GM12872 (cell line): ENCODE measurements at regions not wholly inside any gene's neighbourhood (a gene's known extent, or its start where the extent isn't known, plus 50 kb on each side); places are given as distances from the start of the nearest gene placed in this dataset.

ENCODE experiments used
- CTCF ChIP-seq: IDR thresholded peaks from 3 replicates; pipeline ENCODE4 v1.5.1; 2011; ENCODE audit warnings: low read depth, mild to moderate bottlenecking, low read length, moderate library complexity; ENCODE audit not compliant: insufficient read depth

DNA sequence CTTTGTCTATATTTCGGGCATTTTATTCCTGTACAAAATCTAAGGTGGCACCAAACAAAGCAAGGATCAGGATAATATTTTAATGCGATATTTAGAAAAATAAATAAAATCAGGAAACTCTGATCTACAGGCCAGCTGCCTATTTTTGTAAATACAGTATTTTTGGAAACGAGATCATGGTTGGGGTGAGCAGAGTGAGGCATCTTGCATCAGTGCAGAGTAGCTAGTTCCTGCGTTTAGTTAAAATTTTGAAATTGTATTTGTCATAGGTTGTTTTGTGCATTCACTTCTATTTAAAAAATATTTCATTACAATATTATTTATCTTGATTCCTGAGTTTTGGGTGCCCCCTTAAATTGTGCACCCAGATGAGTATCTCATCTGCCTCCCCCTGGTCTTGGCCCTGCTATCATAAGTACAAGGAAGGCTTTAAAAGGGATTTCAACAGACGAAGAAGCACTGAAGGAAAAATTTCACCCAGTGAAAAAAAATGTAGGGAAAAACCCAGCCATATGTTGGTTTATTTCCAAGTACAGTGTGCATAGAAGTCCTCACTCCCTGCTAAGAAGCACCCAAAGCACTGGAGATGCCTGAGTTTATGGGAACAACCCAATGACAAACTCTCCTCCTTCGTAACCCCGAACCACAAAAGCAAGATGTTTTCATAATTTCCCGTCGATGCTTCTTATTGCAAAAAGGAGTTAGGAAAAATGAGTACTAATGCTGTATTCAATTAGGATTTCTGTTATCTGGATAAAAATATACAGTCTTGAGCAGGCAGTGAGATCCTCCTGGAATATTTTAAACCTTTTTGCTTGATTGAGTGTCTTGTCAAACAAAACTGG, 304.7 kb upstream of the CLINT1 start:
- no peak for TF ChIP-seq CTCF

DNA sequence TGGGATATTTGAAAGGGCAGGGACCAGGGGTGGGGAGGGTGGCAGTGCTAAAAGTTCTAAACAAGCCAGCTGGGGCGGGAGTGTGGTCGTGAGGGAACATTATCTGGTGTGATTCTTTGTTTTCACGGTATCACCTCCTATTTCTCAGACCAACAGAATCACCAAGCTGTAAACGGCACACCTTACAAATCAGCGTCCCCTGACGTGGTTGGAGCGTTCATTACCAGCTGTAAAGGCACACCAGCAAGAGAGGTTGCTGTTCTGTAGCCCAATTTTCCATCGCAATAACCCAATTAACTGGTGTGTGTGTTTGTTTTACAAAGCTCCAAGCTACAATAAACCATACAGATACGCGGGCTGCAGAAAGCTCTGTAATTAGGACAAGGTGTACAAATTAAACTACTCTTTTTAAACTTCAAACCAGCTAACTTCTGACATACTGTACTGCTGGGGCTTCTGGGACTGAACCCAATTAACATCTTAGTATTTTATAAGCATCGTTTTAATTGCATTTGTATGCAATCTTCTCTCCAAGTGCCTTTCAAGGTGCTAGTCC, 303.6 kb upstream of the CLINT1 start:
- no peak for TF ChIP-seq CTCF

DNA sequence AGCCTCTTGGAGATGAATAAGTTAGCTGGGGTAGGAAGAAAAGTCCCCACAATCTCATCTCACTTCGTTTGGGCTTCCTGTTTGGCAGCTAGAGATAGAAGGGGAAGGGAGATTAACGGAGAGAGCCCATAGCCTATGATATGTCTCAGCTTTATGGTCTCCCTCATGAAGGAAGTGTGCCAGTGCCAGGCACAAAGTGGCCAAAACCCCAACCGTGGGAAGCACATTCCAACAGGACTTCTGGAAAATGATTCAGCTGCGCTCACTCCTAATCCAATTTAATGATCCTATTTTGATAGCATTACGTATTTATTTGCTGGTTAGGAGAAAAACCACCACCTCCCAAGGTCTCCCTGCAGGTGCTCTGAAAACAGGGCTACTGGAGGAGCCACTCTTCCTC, 303.1 kb upstream of the CLINT1 start:
- no peak for TF ChIP-seq CTCF

- TF ChIP-seq CTCF: no peak
Measured at GRCh38 chr5:158159621-158160020, 300.7 kb upstream of the CLINT1 start.

- TF ChIP-seq CTCF: no peak
Measured at GRCh38 chr5:158155811-158156505, 297.0 kb upstream of the CLINT1 start.

DNA sequence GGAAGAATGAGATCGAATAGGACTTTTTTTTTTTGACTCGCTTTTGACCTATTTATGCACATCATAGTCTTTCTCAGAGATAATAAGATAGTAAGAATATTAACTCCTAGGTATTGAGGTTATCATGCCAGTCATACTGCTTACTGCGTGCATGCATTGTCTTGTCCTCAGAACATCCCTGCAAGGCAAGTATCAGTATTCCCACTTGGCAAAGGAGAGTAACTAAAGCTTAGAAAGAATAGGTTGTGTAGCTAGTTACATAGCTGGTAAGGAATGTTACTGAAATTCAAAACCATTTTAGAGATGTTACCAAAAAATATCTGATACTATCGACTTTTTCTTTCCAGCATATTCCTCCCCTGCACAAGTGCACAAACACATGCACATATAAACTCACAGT, 296.1 kb upstream of the CLINT1 start:
- no peak for TF ChIP-seq CTCF

DNA sequence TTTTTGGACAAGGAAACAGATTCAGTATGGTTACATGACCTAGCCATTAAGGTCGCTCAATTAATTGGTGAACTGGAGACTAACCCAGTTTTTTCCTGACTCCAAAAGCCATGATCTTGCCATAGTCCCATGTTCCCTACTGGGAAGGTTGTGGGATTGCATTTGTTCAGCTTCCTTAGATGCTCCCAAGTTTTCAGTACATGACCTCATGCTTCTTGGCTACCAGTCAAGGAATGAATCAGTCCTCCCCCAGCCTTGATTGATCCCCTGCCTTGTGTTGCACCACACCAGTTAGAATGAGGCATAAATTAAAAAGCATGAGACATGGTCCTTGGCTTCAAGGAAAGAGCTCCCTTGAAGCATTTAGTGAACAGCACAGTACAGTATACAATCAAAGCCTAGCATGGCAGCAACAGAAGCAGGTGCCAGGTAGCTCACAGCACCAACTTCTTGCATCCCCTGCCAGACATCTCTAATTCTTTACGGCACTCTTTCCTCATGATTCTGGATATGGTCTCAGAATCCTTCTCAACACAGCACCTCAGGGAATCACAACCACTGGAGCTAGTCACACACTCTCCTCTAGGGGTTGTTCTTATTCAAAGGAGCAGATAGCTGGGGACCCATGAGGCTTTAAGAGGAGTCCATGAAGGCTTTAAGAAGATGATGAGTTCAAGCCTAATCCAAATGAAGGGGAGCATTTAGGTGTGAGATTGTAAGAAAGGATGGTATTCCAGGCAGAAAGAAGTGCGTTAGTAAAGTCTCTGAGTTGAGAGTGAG, 295.5 kb upstream of the CLINT1 start:
- TF ChIP-seq CTCF: no peak
